HG03460 (cell line): ENCODE measurements at regions not wholly inside any gene's neighbourhood (a gene's known extent, or its start where the extent isn't known, plus 50 kb on each side); places are given as distances from the start of the nearest gene placed in this dataset.
"Not testable (repeated sequence)": the region's sequence is repeated elsewhere in the genome, so short reads cannot be mapped to it uniquely, and the experiment has no call there.

ENCODE experiments used
- ATAC-seq: cut with Tn5 transposase; IDR thresholded peaks from one replicate; pipeline ENCODE4 v1.9.1; 2021; ENCODE audit not compliant: unreplicated experiment

DNA sequence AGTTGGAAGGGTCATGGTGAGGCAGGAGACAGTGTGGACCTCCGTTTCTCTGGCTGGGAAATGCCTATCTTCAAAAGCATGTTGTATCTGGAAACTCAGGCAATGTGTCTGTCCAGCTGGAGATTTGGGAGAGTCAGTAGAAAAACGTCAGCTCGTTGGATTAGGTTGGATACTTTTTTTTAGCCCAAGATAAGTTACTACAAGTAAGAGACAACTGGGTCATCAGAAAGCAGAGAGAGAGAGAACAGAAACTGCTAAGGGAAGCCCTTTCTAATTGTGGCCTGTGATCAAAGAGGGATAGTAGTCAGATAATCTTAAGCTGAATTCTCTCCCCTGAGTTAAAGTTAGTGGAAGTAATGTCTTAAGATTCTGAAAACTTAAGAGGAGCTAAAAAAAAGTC, 78.9 kb upstream of the ZNF280D start:
- ATAC-seq, result no peak

DNA sequence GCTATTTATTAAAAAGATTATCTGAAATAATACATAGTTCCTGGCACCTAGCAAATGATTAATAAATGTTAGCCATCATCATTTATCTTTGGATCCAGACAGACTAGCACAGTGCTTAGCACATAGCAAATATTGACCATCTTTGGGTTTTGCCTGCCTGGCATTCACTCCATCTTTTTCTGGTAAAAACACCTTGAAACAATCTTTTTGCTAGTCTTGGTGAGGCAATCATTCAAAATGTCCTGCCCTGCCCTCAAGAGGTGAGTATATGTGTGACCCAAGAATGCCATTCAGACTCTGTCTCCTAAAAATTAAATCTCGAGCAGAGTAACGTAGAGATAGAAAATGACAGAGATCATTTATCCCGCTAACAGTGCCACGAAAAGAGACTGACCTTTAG, 78.3 kb upstream of the ZNF280D start:
- no peak for ATAC-seq

DNA sequence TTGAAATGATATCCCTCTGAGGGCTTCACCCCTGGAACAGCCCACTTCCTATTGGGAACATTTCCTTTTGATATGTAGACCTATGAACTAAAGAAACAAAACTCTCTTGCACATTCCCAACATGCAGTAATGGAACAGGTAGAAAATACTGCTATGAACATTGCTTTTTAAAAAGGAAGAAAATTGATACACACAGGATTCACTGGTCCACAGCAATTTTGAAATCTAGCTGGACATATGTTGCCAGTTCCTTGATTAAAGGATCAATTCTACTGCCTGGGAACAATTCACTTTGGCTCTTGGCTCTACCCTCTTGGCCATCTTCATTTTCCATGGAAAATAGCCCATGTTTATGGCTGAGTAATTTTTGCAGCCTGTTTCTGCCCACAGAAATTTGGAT, 74.9 kb upstream of the ZNF280D start:
- no peak for ATAC-seq

DNA sequence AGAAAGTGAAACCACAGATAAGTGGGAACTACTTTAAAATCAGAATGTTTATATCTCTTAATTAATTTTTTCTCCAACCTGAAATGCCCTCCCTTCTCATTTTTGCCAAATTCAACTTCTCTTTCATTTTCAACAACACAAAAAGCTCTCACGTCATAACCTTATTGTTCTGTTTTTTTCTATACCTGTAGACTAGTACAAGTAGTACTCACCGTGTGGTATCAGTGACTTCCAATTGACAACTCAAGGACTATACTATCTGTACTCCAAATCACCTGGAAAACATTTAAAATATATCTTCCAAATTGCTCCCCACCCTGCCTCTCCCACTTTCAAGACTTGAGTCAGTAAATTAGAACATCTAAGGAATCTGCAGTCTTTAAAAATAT, 72.8 kb upstream of the ZNF280D start:
- no peak for ATAC-seq

DNA sequence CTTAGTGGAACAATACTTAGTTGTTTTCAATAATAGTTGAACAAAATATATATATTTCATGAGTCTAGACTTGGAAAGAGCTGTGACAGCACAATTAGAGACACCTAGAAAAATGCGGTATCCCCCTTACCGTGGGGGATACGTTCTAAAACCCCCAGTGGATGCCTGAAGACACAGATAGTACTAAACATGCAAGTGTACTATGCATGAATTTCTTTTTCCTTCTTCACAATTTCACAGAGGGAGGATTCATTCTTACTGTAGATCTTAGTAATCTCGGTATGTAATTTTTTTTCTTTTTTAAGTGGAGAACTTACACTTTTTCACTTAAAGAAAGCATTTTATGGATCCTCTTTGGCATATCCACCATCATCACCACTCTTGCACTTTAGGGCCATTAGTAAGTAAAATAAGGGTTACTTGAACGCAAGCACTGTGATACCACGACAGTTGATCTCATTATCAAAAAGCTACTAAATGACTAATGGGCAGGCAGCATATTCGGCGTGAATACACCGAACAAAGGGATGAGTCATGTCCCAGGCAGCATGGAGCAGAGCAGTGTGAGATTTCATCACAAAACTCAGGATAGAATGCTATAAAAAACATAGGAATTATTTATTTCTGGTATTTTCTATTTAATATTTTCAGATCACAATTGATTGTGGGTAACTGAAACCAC, 72.3 kb upstream of the ZNF280D start:
- ATAC-seq, result no peak

DNA sequence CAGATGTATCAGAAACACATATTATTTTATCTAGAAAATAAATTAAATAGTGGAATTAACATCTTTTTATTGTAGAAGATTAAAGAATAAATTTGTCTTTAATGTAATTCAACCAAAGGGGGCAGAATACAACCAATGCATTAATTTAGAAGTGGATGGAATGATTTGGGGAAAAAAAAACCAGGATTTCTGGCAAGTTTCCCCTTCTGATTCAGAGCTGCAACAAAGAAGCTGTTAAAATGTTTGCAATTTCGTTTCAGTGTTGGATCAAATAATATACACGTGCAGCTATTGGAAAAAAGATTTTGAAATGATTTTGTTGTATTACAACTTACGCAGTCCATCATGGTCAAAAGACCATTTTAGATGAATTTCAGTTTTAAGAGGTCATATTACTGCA, 71.6 kb upstream of the ZNF280D start:
- no peak for ATAC-seq

DNA sequence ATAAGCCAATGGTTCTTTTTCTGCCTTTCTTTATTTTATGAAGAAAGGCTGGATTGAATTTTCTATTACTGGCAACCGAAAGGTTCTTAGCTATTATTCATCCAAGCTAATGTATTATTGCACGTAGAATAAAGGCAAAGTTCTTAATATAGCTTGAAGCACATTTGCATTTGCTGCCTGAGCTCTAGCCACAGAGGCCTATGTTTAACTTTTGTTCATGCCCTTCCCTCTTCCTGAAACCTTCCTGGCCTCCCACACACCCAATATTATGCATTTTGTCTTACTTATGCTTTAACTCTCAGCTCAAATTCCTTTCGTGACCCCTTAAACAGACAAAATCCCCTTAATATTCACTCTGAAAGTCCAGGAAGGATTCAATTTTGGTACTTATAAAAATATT, 71.0 kb upstream of the ZNF280D start:
- ATAC-seq, result no peak

DNA sequence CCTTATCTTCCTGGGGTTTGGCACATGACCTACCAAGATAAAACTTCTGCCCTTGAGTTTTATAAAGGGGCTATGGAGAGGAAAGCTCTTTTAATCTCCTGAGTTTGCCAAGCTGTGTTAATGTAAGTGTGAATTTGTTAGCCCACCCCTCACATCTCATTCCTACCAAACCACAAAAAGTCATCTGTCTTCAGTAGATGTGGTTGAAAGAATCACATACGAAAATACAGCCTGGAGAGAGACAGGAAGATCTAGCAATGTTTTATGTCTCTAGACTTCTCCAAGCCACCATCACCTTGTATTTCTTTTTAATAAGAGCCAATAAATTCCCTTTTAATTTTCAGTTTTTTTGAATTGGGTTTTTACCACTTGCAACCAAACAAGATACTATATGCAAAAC, 68.9 kb upstream of the ZNF280D start:
- no peak for ATAC-seq

DNA sequence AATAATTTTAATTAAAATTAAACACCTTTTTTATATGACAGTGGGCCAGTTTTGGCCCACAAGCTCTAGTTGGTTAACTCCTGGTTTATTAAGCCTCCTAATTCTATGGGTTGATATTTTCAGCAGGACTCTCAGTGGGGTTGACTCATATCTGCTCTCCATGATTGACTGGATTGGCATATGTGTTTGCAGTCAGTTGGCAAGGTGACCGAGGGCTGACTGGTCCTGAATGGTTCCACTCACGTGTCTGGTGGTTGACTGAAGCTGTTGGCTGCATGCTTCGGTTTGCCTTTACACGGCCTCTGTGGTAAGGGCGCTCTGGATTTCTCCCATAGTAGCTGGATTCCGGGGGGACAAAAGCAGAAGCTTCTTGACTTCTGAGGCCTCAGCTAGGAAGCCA, 65.3 kb upstream of the ZNF280D start:
- no peak for ATAC-seq

DNA sequence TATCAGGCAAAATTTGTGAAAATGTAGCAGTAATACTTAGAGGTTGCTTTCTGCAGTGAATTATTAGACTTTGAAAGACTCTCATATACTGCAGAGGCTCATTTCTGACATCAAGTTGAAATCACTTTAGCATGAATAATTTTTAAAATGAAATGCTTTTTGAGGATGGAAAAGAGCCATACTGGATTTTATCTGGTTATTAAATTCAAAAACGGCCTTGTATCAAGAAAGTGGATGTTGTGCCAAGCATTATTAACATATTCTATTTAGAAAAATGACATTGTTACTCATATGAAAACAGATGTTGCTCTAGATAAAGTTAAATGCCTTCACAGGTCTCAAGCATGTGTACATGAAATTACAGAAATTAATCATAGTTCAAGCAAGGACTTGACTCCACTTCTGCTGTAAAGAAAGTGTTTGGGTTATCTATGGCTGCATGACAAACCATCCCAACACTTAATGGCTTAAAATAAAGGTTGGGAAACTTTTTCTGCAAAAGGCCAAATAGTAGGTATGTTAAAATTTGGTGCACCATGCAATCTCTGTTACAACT, 64.5 kb upstream of the ZNF280D start:
- no peak for ATAC-seq

DNA sequence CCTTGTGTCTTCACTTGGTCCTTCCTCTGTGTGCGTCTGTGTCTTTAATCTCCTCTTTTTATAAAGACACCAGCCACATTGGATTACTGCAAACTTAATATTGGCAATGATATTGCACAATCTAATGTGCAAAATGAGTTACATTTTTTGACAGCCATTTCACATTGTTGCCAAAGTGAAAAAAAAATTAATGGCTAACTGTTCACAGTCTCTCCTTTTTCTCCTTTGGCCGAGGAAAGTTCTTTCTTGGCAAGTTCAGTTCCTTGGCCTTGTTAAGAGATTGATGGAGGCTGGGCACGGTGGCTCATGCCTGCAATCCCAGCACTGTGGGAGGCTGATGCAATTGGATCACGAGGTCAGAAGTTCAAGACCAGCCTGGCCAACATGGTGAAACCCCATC, 62.2 kb upstream of the ZNF280D start:
- no peak for ATAC-seq

DNA sequence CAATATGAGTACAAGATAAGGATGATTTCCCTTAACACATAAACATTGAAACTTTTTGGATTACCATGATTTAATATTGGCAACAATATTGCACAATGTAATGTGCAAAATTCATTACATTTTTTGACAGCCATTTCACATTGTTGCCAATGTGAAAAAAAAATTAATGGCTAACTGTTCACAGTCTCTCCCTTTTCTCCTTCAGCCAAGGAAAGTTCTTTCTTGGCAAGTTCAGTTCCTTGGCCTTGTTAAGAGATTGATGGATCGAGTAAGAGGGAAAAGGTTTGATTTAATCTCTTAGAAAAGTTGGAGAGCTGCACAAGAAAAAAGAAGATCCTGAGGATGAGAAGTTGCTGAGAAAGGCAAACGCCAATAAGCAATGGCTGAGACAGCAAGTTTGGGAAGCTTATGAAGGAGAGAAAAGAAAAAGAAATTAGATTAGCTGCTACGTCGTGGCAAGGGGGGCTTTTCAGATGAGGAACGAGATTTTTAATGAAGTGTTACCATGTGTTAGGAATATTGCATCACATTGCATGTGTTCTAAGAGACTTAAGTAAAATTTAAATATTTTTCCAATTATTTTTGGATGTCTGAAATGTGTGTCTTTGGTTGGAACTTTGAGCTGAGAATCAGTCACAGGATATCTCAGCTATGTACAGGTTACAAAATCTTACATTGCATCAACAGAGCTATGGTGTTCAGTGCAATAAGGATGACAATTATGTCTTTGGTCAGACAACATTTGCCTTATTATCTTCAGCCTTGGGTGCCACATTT, 61.4 kb upstream of the ZNF280D start:
- ATAC-seq, result no peak

DNA sequence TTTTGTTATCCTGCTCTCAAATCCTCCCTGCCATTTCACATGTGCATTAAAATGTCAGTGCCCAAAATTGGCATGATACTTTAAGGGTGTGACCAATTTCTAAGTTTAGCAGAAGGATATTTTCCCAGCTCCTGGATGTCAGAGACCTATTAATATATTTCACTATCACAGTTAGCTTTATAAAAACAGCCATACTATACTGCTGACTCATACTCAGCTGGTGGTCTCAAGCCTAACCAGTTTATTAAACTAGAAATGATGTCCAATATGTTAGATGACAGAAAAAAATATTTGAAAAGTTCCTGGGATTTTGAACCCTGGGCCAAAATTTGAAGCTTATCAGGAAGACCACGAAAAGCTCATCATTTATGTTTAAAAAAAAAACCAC, 60.9 kb upstream of the ZNF280D start:
- no peak for ATAC-seq

DNA sequence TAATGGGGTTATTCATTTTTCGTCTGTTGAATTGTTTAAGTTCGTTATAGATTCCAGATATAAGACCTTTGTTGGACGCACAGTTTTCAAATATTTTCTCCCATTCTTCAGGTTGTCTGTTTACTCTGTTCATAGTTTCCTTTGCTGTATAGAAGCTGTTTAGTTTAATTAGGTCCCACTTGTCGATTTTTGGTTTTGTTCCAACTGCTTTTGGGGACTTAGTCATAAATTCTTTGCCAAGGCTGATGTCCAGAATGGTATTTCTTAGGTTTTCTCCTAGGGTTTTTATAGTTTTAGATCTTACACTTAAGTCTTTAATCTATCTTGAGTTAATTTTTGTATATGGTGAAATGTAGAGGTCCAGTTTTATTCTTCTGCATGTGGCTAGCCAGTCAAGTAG, 58.9 kb upstream of the ZNF280D start:
- no peak for ATAC-seq

DNA sequence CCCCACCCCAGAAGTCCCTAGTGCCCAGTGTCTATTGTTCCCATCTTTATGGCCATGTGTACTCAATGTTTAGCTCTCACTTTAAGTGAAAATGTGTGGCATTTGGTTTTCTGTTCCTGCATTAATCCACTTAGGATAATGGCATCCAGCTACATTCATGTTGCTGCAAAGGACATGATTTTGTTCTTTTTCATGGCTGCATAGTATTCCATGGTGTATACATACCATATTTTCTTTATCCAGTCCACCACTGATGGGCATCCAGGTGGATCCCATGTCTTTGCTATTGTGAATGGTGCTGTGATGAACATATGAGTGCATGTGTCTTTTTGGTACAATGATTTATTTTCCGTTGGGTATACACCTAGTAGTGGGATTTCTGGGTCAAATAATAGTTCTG, 58.2 kb upstream of the ZNF280D start:
- not testable (repeated sequence) for ATAC-seq

DNA sequence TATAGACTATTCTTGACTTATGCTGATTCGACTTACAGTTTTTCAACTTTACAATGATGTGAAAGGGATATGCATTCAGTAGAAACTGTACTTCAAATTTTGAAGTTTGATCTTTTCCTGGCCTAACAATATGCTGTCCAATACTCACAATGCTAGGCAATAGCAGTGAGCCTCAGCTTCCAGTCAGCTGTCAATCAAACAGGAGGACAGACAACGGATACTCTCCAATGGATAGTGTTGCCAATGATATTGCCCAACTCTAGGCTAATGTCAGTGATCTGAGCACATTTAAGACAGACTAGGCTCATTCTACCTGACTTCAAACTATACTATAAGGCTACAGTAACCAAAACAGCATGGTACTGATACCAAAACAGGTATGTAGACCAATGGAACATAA, 55.0 kb upstream of the ZNF280D start:
- no peak for ATAC-seq

DNA sequence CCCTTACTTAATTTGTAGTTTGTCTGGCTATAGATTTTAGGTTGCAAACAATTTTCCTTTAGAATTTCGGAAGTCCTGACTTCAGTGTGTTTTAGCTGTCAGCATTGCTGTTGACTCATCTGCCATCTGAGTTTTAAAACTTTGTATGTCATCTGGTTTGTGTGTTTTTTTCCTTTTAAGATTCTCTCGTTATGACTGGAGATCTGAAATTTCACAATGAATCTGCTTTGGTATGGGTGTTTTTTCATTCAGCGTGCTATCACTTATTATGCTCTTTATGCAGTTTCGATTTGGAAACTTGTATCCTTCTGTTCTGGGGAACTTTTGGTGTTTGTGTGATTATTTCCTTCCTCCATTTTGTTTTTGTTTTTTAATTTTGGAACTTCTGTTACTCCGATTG, 53.7 kb upstream of the ZNF280D start:
- ATAC-seq, result no peak

DNA sequence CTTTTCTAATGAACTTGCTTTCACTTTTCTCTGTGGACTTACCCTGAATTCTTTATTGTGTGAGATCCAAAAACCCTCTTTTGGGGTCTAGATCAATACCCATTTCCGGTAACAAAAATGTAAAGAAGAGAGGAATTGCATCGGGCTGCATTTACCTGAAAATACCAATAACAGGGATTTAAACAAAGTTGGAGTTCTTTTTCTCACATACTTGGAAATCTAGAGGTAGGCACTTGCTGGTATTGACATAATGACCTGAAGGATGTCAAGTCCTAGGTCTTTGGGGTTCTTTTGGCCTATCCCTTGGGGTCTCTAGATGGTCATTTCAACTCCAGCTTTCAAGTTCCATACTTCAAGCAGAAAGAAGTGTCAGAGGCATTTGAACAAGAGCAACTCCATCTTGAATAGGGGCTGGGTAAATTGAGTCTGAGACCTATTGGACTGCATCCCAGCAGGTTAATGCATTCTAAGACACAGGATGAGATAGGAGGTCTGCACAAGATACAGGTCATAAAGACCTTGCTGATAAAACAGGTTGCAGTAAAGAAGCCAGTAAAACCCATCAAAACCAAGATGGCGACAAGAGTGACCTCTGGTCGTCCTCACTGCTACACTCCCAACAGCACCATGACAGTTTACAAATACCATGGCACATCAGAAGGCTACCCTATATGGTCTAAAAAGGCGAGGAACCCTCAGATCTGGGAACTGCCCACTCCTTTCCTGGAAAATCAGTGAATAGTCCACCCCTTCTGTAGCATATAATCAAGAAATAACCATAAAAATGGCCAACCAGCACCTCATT, 50.8 kb upstream of the ZNF280D start:
- no peak for ATAC-seq

DNA sequence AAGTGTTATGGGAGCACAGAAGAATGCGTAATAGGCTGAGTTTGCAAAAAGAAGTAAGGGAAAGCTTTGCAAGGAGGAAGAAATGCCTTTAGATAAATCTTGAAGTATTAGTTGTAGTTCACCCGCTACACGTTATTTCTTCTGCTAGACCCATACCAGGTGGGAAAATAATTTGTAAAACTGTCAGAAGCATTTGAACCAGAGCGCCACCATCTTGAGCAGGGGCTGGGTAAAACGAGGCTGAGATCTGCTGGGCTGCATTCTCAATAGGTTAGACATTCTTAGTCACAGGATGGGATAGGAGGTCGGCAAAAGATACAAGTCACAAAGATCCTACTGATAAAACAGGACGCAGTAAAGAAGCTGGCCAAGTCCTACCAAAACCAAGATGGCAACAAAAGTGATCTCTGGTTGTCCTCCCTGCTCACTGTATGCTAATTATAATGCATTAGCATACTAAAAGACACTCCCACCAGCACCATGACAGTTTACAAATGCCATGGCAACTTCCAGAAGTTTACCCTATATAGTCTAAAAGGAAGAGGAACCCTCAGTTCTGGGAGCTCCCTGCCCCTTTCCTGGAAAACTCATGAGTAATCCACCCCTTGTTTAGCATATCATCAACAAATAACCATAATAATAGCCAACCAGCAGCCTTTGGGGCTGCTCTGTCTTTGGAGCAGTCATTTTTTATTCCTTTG, 50.0 kb upstream of the ZNF280D start:
- ATAC-seq, result no peak
